Cardiac muscle cell (in vitro differentiated cells and primary cell): ENCODE measurements at regions not wholly inside any gene's neighbourhood (a gene's known extent, or its start where the extent isn't known, plus 50 kb on each side); places are given as distances from the start of the nearest gene placed in this dataset.
"Not testable (repeated sequence)": the region's sequence is repeated elsewhere in the genome, so short reads cannot be mapped to it uniquely, and the experiment has no call there.

ENCODE experiments used
- DNase-seq, 2 donors: peaks; one replicate each; pipeline versions ENCODE4 v3.0.0 to v3.0.0-alpha.2; 2010 to 2017; ENCODE audit warnings: low read depth in 1 of 2, low spot score in 1 of 2
- H3K27ac ChIP-seq: fragments of 200-600 bp; sonication (generic); 2 replicates; pipeline ENCODE4 v1.5.1; 2016
- H3K27me3 ChIP-seq: fragments of 200-600 bp; sonication (generic); 2 replicates; pipeline ENCODE4 v1.6.0; 2016; ENCODE audit warnings: control low read depth
- H3K36me3 ChIP-seq: fragments of 200-600 bp; sonication (generic); 2 replicates; pipeline ENCODE4 v1.5.1; 2016; ENCODE audit warnings: control low read depth
- H3K4me1 ChIP-seq: fragments of 200-600 bp; sonication (generic); 2 replicates; pipeline ENCODE4 v1.8.1; 2017; ENCODE audit warnings: low read depth, mild to moderate bottlenecking, mixed run types
- H3K4me3 ChIP-seq: fragments of 200-600 bp; sonication (generic); 2 replicates; pipeline ENCODE4 v1.5.1; 2016; ENCODE audit warnings: mild to moderate bottlenecking
- H3K9me3 ChIP-seq: fragments of 200-600 bp; sonication (generic); 2 replicates; pipeline ENCODE4 v1.5.1; 2017; ENCODE audit warnings: low read depth, mild to moderate bottlenecking, control low read depth
- TF ChIP-seq, protein P1 (sequence below): IDR thresholded peaks from 2 replicates; pipeline ENCODE4 v1.5.1; 2012; ENCODE audit warnings: low read depth, mild to moderate bottlenecking, low read length

GRCh38 chr1:217982331-217983050, 302.6 kb upstream of the RRP15 start:
- H3K27me3 ChIP-seq, result no peaks in the 10 kb centered on the region
- H3K4me3 ChIP-seq, result no peak overlapping the region
- TF ChIP-seq, protein P1, sequence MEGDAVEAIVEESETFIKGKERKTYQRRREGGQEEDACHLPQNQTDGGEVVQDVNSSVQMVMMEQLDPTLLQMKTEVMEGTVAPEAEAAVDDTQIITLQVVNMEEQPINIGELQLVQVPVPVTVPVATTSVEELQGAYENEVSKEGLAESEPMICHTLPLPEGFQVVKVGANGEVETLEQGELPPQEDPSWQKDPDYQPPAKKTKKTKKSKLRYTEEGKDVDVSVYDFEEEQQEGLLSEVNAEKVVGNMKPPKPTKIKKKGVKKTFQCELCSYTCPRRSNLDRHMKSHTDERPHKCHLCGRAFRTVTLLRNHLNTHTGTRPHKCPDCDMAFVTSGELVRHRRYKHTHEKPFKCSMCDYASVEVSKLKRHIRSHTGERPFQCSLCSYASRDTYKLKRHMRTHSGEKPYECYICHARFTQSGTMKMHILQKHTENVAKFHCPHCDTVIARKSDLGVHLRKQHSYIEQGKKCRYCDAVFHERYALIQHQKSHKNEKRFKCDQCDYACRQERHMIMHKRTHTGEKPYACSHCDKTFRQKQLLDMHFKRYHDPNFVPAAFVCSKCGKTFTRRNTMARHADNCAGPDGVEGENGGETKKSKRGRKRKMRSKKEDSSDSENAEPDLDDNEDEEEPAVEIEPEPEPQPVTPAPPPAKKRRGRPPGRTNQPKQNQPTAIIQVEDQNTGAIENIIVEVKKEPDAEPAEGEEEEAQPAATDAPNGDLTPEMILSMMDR, result no peak
- no peaks in the 10 kb centered on the region for H3K4me1 ChIP-seq
- no peak overlapping the region for H3K27ac ChIP-seq
- H3K9me3 ChIP-seq, result no peaks in the 10 kb centered on the region
- no peak for DNase-seq
- H3K36me3 ChIP-seq, result no peaks in the 10 kb centered on the region

DNA sequence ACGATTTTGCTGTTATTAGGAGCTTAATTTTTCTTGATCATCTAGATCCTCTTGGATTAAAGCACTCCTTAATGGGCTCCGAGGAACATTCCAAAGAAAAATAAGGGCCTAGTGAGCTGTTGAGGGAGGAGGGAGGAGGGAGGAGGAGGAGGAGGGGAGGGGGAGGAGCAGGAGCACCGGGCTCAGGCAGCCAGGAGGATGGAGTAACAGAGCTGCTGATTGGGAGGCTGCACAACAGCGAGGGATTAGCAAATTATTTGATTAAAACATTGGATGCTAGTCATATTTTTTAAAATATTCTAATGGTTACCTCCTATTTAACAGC, 302.1 kb upstream of the RRP15 start:
- TF ChIP-seq, protein P1, result no peak
- H3K27ac ChIP-seq, result no peak overlapping the region
- DNase-seq, result no peak
- H3K4me3 ChIP-seq, result no peak overlapping the region
- H3K9me3 ChIP-seq, result no peaks in the 10 kb centered on the region
- no peaks in the 10 kb centered on the region for H3K36me3 ChIP-seq
- H3K4me1 ChIP-seq, result no peaks in the 10 kb centered on the region
- no peaks in the 10 kb centered on the region for H3K27me3 ChIP-seq

GRCh38 chr1:217985641-217986040, 299.5 kb upstream of the RRP15 start:
- H3K9me3 ChIP-seq, result no peaks in the 10 kb centered on the region
- H3K4me3 ChIP-seq, result no peak overlapping the region
- no peaks in the 10 kb centered on the region for H3K36me3 ChIP-seq
- H3K27me3 ChIP-seq, result no peaks in the 10 kb centered on the region
- no peak overlapping the region for H3K27ac ChIP-seq
- H3K4me1 ChIP-seq, result no peaks in the 10 kb centered on the region
- DNase-seq, result no peak
- TF ChIP-seq, protein P1, result no peak

DNA sequence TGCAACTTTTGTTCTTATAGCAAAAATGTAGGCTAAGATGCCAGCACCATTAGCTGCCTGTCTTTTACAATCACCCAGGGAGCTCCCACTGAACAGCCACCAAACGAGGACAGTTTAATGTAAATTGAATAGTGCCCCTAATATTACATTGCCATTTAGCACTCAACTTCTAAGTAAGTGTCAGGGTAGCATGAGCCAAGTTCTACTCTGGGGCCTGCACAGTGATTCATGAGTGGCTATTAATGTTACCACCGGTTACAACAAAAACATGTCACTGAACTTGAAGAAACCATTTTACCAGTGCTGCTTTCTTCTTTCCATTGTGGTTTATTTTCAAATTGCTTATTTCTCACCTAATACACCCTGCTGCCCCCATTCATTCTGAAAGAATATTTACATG, 295.6 kb upstream of the RRP15 start:
- Histone ChIP-seq H3K4me1 (no peaks in the 10 kb centered on the region), H3K9me3 (no peaks in the 10 kb centered on the region), H3K4me3 (no peak overlapping the region), H3K36me3 (no peaks in the 10 kb centered on the region), H3K27me3 (no peaks in the 10 kb centered on the region), H3K27ac (no peak overlapping the region)
- TF ChIP-seq, protein P1, result no peak
- DNase-seq, result no peak

DNA sequence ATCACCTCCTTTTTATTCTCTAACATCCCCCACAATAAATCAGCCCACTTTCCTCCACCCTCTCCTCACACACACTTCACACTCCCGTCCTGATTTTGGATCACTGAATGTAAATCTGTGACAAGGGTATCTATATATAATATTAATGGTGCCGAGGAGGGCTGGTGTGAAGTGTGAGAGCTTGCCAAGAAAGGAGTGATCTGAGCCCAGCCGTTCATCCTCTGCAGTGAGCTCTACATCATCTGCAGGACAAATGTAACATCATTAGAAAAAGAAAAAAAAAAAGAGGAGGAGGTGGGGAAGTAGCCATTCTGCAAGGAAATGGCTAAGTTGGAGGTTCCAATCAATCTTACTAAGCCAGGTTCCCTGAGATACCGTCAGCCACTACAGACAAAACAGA, 291.7 kb upstream of the RRP15 start:
- Histone ChIP-seq H3K27ac (no peak overlapping the region), H3K4me1 (no peaks in the 10 kb centered on the region), H3K27me3 (no peaks in the 10 kb centered on the region), H3K9me3 (no peaks in the 10 kb centered on the region), H3K4me3 (no peak overlapping the region), H3K36me3 (no peaks in the 10 kb centered on the region)
- TF ChIP-seq, protein P1, result no peak
- no peak for DNase-seq

- H3K4me3 ChIP-seq, H3K27me3 ChIP-seq, DNase-seq, H3K27ac ChIP-seq, H3K9me3 ChIP-seq, H3K4me1 ChIP-seq, H3K36me3 ChIP-seq: not testable (repeated sequence)
These were observed 276.8 kb upstream of the RRP15 start for GRCh38 chr1:218008296-218008695.

DNA sequence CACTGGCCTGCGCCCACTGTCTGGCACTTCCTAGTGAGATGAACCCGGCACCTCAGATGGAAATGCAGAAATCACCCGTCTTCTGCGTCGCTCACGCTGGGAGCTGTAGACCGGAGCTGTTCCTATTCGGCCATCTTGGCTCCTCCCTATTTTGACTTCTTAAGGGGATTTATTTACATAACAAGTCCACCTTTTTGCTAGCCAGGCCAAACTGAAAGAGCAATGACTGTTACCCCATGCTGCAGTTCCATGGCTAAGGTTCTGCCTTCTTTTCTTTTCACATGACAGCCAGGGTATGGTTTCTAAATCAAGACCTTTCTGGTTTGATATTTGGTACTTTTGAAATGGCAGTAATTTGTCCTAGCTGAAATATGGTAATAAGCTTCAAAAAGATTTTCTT, 270.0 kb upstream of the RRP15 start:
- not testable (repeated sequence) for H3K27me3 ChIP-seq, H3K27ac ChIP-seq, H3K4me1 ChIP-seq, H3K9me3 ChIP-seq, H3K4me3 ChIP-seq, DNase-seq, H3K36me3 ChIP-seq
